Liver (tissue), 8 donors: ENCODE measurements at regions not wholly inside any gene's neighbourhood (a gene's known extent, or its start where the extent isn't known, plus 50 kb on each side); places are given as distances from the start of the nearest gene placed in this dataset.

Source experiments
- DNase-seq: peaks from one replicate; pipeline ENCODE4 v3.0.0-alpha.2; 2017; ENCODE audit warnings: low spot score
- H3K27ac ChIP-seq, 2 donors: one replicate each; pipeline ENCODE4 v1.7.0; 2013; ENCODE audit warnings: inconsistent platforms in 2 of 2, low read length in 2 of 2, control low read depth in 1 of 2, low read depth in 1 of 2, mild to moderate bottlenecking in 1 of 2
- H3K27me3 ChIP-seq, 4 donors: one replicate each; pipeline versions ENCODE4 v1.6.1 to v1.7.0; 2013; ENCODE audit warnings: low read length in 3 of 4, inconsistent platforms in 1 of 4, mild to moderate bottlenecking in 1 of 4, moderate library complexity in 1 of 4; ENCODE audit not compliant: control insufficient read depth in 4 of 4, insufficient read depth in 4 of 4
- H3K36me3 ChIP-seq, 4 donors: one replicate each; pipeline versions ENCODE4 v1.6.1 to v1.7.0; 2013; ENCODE audit warnings: low read length in 3 of 4, mild to moderate bottlenecking in 3 of 4, low read depth in 1 of 4, moderate library complexity in 1 of 4; ENCODE audit not compliant: control insufficient read depth in 4 of 4, insufficient read depth in 3 of 4
- H3K4me1 ChIP-seq, 4 donors: one replicate each; pipeline versions ENCODE4 v1.6.1 to v1.7.0; 2013; ENCODE audit warnings: low read length in 3 of 4, mild to moderate bottlenecking in 3 of 4, moderate library complexity in 1 of 4; ENCODE audit not compliant: control insufficient read depth in 4 of 4, insufficient read depth in 4 of 4
- H3K4me3 ChIP-seq, 3 donors: one replicate each; pipeline versions ENCODE4 v1.6.1 to v1.7.0; 2013; ENCODE audit warnings: low read length in 3 of 3, control low read depth in 1 of 3, low read depth in 1 of 3, mild to moderate bottlenecking in 1 of 3
- H3K9ac ChIP-seq, 2 donors: one replicate each; pipeline ENCODE4 v1.7.0; 2013; ENCODE audit warnings: low read length in 2 of 2, mild to moderate bottlenecking in 2 of 2, moderate library complexity in 2 of 2, control low read depth in 1 of 2, low read depth in 1 of 2
- H3K9me3 ChIP-seq, 4 donors: one replicate each; pipeline versions ENCODE4 v1.6.1 to v1.7.0; 2013; ENCODE audit warnings: low read length in 3 of 4; ENCODE audit not compliant: control insufficient read depth in 4 of 4
- EGR1 ChIP-seq, 2 donors: IDR thresholded peaks; 2 replicates each; pipeline ENCODE4 v1.6.1; 2016 to 2018; ENCODE audit warnings: antibody characterized with exemption in 2 of 2, low read depth in 2 of 2
- FOXA2 ChIP-seq: IDR thresholded peaks from 2 replicates; pipeline ENCODE4 v1.6.1; 2016; ENCODE audit warnings: antibody characterized with exemption
- GABPA ChIP-seq, 2 donors: IDR thresholded peaks in 1 of 2; conservative IDR thresholded peaks in 1 of 2; 2 replicates each; pipeline ENCODE4 v1.6.1; 2016; ENCODE audit warnings: antibody characterized with exemption in 2 of 2, mild to moderate bottlenecking in 1 of 2, moderate library complexity in 1 of 2
- HNF4A ChIP-seq, 2 donors: conservative IDR thresholded peaks; 2 replicates each; pipeline ENCODE4 v1.6.1; 2016; ENCODE audit warnings: antibody characterized with exemption in 2 of 2, mild to moderate bottlenecking in 2 of 2
- HNF4G ChIP-seq: IDR thresholded peaks from 2 replicates; pipeline ENCODE4 v1.6.1; 2016; ENCODE audit warnings: antibody characterized with exemption
- JUND ChIP-seq, 2 donors: IDR thresholded peaks; 2 replicates each; pipeline ENCODE4 v1.6.1; 2016; ENCODE audit warnings: antibody characterized with exemption in 2 of 2
- RAD21 ChIP-seq, 2 donors: IDR thresholded peaks; 2 replicates each; pipeline ENCODE4 v1.6.1; 2016; ENCODE audit warnings: antibody characterized with exemption in 2 of 2, mild to moderate bottlenecking in 2 of 2
- RXRA ChIP-seq, 2 donors: IDR thresholded peaks; 2 replicates each; pipeline ENCODE4 v1.6.1; 2017 to 2018; ENCODE audit warnings: antibody characterized with exemption in 2 of 2, mild to moderate bottlenecking in 1 of 2
- SP1 ChIP-seq: IDR thresholded peaks from 2 replicates; pipeline ENCODE4 v1.6.1; 2018; ENCODE audit warnings: antibody characterized with exemption, mild to moderate bottlenecking
- TAF1 ChIP-seq: conservative IDR thresholded peaks from 2 replicates; pipeline ENCODE4 v1.6.1; 2016; ENCODE audit warnings: antibody characterized with exemption, mild to moderate bottlenecking
- YY1 ChIP-seq: IDR thresholded peaks from 2 replicates; pipeline ENCODE4 v1.6.1; 2016; ENCODE audit warnings: antibody characterized with exemption, mild to moderate bottlenecking
- WGBS: extraction: QIAGEN DNeasy Blood & Tissue Kit; methylation state at CpG from one replicate; pipeline ENCODE4 v1.1.7; 2013; 5-methylcytosine and 5-hydroxymethylcytosine counted together
- TF ChIP-seq, protein P1 (sequence below): IDR thresholded peaks from 2 replicates; pipeline ENCODE4 v1.6.1; 2016; ENCODE audit warnings: antibody characterized with exemption, mild to moderate bottlenecking
- TF ChIP-seq, protein P2 (sequence below): IDR thresholded peaks from 2 replicates; pipeline ENCODE4 v1.6.1; 2016; ENCODE audit warnings: antibody characterized with exemption
- TF ChIP-seq, protein P3 (sequence below): IDR thresholded peaks from 2 replicates; pipeline ENCODE4 v1.6.1; 2016; ENCODE audit warnings: antibody characterized with exemption
- TF ChIP-seq, protein P4 (sequence below): fragments of 150-350 bp; IDR thresholded peaks from 2 replicates; pipeline ENCODE4 v1.5.1; 2017; ENCODE audit warnings: improper control_type of control experiment, low read depth, low read length; ENCODE audit not compliant: missing input control
- TF ChIP-seq, protein P5 (sequence below): IDR thresholded peaks from 2 replicates; pipeline ENCODE4 v1.6.1; 2016; ENCODE audit warnings: antibody characterized with exemption
- donor health status: healthy.
- donor health status: healthy.
- donor health status: healthy.
- donor health status: healthy.
- donor health status: healthy.

DNA sequence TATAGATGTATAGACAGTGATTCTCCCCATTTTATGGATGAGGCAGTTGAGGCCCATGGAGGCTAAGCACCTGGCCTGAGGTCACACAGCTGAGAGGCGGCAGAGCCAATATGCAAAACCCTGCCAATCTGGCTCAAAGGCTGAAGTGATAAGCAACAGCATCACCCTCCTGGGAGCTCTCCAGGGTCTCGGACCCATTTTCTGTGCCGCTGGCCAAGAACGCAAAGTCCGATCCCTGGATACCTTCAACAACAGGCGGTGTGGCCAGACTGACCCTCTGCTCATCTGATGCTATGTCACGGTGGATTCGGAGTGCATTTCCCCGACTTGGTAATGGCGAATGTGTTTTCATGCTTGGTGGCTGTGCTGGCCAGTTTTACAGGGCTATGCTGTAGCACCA, 595.0 kb downstream of the TBC1D22A start (continued):
- TF ChIP-seq, protein P1, sequence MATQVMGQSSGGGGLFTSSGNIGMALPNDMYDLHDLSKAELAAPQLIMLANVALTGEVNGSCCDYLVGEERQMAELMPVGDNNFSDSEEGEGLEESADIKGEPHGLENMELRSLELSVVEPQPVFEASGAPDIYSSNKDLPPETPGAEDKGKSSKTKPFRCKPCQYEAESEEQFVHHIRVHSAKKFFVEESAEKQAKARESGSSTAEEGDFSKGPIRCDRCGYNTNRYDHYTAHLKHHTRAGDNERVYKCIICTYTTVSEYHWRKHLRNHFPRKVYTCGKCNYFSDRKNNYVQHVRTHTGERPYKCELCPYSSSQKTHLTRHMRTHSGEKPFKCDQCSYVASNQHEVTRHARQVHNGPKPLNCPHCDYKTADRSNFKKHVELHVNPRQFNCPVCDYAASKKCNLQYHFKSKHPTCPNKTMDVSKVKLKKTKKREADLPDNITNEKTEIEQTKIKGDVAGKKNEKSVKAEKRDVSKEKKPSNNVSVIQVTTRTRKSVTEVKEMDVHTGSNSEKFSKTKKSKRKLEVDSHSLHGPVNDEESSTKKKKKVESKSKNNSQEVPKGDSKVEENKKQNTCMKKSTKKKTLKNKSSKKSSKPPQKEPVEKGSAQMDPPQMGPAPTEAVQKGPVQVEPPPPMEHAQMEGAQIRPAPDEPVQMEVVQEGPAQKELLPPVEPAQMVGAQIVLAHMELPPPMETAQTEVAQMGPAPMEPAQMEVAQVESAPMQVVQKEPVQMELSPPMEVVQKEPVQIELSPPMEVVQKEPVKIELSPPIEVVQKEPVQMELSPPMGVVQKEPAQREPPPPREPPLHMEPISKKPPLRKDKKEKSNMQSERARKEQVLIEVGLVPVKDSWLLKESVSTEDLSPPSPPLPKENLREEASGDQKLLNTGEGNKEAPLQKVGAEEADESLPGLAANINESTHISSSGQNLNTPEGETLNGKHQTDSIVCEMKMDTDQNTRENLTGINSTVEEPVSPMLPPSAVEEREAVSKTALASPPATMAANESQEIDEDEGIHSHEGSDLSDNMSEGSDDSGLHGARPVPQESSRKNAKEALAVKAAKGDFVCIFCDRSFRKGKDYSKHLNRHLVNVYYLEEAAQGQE = no peak
- TF ChIP-seq, protein P2, sequence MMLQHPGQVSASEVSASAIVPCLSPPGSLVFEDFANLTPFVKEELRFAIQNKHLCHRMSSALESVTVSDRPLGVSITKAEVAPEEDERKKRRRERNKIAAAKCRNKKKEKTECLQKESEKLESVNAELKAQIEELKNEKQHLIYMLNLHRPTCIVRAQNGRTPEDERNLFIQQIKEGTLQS = no peak
- no peak for TF ChIP-seq FOXA2
- TF ChIP-seq YY1 = no peak
- TF ChIP-seq HNF4A (conservative IDR thresholded peaks at IDR 0.05) = no peak
- no peak for TF ChIP-seq RXRA (IDR thresholded peaks at IDR 0.05)
- no peak for TF ChIP-seq TAF1
- TF ChIP-seq, protein P3, sequence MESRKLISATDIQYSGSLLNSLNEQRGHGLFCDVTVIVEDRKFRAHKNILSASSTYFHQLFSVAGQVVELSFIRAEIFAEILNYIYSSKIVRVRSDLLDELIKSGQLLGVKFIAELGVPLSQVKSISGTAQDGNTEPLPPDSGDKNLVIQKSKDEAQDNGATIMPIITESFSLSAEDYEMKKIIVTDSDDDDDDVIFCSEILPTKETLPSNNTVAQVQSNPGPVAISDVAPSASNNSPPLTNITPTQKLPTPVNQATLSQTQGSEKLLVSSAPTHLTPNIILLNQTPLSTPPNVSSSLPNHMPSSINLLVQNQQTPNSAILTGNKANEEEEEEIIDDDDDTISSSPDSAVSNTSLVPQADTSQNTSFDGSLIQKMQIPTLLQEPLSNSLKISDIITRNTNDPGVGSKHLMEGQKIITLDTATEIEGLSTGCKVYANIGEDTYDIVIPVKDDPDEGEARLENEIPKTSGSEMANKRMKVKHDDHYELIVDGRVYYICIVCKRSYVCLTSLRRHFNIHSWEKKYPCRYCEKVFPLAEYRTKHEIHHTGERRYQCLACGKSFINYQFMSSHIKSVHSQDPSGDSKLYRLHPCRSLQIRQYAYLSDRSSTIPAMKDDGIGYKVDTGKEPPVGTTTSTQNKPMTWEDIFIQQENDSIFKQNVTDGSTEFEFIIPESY = no peak
- no peak for TF ChIP-seq JUND (IDR thresholded peaks at IDR 0.05)
- TF ChIP-seq SP1 = no peak
- TF ChIP-seq EGR1 (IDR thresholded peaks at IDR 0.05; ENCODE audit: low read depth in 2 of 2) = no peak

DNA sequence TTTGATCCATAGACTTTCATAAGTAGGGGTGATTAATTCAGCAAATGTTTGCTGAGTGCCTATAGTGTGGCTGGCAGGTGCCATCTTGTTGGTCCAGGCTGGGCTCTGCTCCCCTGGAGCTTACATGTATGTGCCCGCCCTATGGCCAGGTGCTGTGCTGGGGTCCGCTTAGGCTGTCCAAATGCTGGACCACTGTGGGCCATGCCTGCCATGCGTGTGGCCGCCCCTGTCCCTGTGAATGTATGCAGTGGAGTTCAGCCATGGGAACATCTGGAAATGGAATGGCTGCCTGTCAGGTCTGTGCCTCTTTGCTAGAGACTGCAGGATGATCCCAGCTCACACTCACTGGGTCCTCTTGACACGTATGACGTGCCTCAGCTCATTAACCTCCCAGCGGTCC, 594.6 kb downstream of the TBC1D22A start:
- H3K27ac ChIP-seq = no peak overlapping the region
- no peak for DNase-seq
- H3K9me3 ChIP-seq = peaks cover 0 to 8% (median 3%) of the 10 kb centered on the region in 4 donors
- no peaks in the 10 kb centered on the region for H3K36me3 ChIP-seq
- TF ChIP-seq HNF4G (no peak), EGR1 (IDR thresholded peaks at IDR 0.05; ENCODE audit: low read depth in 2 of 2) (no peak), RAD21 (IDR thresholded peaks at IDR 0.05) (no peak), GABPA (IDR thresholded peaks at IDR 0.05 in 1 of 2, conservative IDR thresholded peaks at IDR 0.05 in 1 of 2) (no peak), YY1 (no peak)
- TF ChIP-seq, protein P3 = no peak
- TF ChIP-seq, protein P4, sequence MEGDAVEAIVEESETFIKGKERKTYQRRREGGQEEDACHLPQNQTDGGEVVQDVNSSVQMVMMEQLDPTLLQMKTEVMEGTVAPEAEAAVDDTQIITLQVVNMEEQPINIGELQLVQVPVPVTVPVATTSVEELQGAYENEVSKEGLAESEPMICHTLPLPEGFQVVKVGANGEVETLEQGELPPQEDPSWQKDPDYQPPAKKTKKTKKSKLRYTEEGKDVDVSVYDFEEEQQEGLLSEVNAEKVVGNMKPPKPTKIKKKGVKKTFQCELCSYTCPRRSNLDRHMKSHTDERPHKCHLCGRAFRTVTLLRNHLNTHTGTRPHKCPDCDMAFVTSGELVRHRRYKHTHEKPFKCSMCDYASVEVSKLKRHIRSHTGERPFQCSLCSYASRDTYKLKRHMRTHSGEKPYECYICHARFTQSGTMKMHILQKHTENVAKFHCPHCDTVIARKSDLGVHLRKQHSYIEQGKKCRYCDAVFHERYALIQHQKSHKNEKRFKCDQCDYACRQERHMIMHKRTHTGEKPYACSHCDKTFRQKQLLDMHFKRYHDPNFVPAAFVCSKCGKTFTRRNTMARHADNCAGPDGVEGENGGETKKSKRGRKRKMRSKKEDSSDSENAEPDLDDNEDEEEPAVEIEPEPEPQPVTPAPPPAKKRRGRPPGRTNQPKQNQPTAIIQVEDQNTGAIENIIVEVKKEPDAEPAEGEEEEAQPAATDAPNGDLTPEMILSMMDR = no peak
- TF ChIP-seq, protein P5, sequence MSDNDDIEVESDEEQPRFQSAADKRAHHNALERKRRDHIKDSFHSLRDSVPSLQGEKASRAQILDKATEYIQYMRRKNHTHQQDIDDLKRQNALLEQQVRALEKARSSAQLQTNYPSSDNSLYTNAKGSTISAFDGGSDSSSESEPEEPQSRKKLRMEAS = no peak
- TF ChIP-seq, protein P2 = no peak
- WGBS = 89% methylated on average over 7 of the region's 7 CpGs
- no peak overlapping the region for H3K4me3 ChIP-seq
- no peaks in the 10 kb centered on the region for H3K4me1 ChIP-seq
- peaks cover 0 to 8% (median 0%) of the 10 kb centered on the region in 4 donors for H3K27me3 ChIP-seq
- H3K9ac ChIP-seq = no peak overlapping the region
